MM.1S (cell line): ENCODE measurements at regions not wholly inside any gene's neighbourhood (a gene's known extent, or its start where the extent isn't known, plus 50 kb on each side); places are given as distances from the start of the nearest gene placed in this dataset.

Experiments used
- EZH2 ChIP-seq: fragments of 300-600 bp; sonication (generic); optimal IDR thresholded peaks from 2 replicates; pipeline ENCODE3; 2017; ENCODE audit warnings: low read depth, mild to moderate bottlenecking, antibody characterized with exemption, low read length, mixed read lengths
- EZH2phosphoT487 ChIP-seq: fragments of 300-600 bp; sonication (generic); IDR thresholded peaks from 2 replicates; pipeline ENCODE4 v1.6.1; 2018; ENCODE audit warnings: antibody characterized with exemption, low read length
- TF ChIP-seq, protein P1 (sequence below): fragments of 300-600 bp; sonication (generic); IDR thresholded peaks from 2 replicates; pipeline ENCODE4 v1.5.1; 2016; ENCODE audit warnings: antibody characterized with exemption, low read length, mixed read lengths

DNA sequence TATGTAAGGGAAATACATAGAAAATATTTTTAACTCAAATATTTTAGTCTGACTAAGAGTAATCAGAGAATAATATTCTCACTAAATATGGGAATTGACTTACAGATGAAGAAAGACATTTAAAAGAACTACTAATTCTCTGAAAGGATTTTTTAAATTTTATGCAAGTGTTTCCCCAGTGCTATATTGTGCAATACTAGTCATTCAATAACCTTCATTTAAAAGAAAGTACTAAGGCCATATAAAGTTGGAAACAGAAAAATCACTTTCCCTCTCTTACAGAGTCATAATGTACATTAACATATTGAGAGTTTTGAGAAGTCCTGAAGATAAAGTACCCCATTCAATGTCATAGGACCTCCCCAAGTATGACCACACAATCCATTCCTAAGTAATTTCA, 584.6 kb upstream of the ACVR2A start:
- TF ChIP-seq, protein P1, sequence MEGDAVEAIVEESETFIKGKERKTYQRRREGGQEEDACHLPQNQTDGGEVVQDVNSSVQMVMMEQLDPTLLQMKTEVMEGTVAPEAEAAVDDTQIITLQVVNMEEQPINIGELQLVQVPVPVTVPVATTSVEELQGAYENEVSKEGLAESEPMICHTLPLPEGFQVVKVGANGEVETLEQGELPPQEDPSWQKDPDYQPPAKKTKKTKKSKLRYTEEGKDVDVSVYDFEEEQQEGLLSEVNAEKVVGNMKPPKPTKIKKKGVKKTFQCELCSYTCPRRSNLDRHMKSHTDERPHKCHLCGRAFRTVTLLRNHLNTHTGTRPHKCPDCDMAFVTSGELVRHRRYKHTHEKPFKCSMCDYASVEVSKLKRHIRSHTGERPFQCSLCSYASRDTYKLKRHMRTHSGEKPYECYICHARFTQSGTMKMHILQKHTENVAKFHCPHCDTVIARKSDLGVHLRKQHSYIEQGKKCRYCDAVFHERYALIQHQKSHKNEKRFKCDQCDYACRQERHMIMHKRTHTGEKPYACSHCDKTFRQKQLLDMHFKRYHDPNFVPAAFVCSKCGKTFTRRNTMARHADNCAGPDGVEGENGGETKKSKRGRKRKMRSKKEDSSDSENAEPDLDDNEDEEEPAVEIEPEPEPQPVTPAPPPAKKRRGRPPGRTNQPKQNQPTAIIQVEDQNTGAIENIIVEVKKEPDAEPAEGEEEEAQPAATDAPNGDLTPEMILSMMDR: no peak
- TF ChIP-seq EZH2 (no peak), EZH2phosphoT487 (no peak)
